GM12878 (cell line): ENCODE measurements at regions not wholly inside any gene's neighbourhood (a gene's known extent, or its start where the extent isn't known, plus 50 kb on each side); places are given as distances from the start of the nearest gene placed in this dataset.
A peak's percentile ranks its signal among the peaks of the same experiment; 100 is the strongest.

Experiments used
- ATAC-seq: fragments of 200-7000 bp; cut with Tn5 transposase; 3 replicates; pipeline ENCODE4 v1.9.1; 2020; ENCODE audit warnings: mild to moderate bottlenecking, moderate library complexity
- BruUV-seq: library from RNA; stranded (reverse); fragments of 400-500 nt; replicated peaks from 2 replicates; lab custom pipeline; 2021; lab: Mats Ljungman, UMichigan
- CTCF ChIA-PET: fragments of 300-600 bp; sonication (Branson Sonifier 250); formaldehyde crosslinking; extraction: SDS; loops from one replicate; lab custom pipeline; 2021; ENCODE audit warnings: inconsistent platforms; lab: Yijun Ruan, JAX
- POLR2A ChIA-PET: fragments of 350-600 bp; formaldehyde crosslinking; extraction: SDS; loops from one replicate; lab custom pipeline; 2021; ENCODE audit warnings: inconsistent platforms; lab: Charles Lee
- RAD21 ChIA-PET: fragments of 300-600 bp; sonication (Branson Sonifier 250); formaldehyde crosslinking; loops from one replicate; lab custom pipeline; 2023; ENCODE audit warnings: antibody characterized with exemption; ENCODE audit not compliant: unreplicated experiment; lab: Charles Lee
- SMC1A ChIA-PET: fragments of 300-600 bp; sonication (Branson Sonifier 250); formaldehyde crosslinking; loops from one replicate; lab custom pipeline; 2023; ENCODE audit not compliant: unreplicated experiment, uncharacterized antibody; lab: Charles Lee
- DNase-seq: peaks from one replicate; pipeline ENCODE4 v3.0.0-alpha.2; 2011; ENCODE audit warnings: low read depth, low spot score
- FAIRE-seq: peaks from 3 replicates; lab custom pipeline; 2011; peaks lifted over from hg19 to GRCh38; lab: Jason Lieb, UNC
- H2AFZ ChIP-seq: 2 replicates; pipeline ENCODE4 v1.6.0; 2011; ENCODE audit warnings: low read depth, low read length, control low read depth; ENCODE audit not compliant: control insufficient read depth
- H3K27ac ChIP-seq: 2 replicates; pipeline ENCODE4 v1.5.1; 2011; ENCODE audit warnings: control low read depth; ENCODE audit not compliant: control insufficient read depth, insufficient read depth
- H3K27me3 ChIP-seq, 2 experiments: replicated peaks in 1 of 2; 2 replicates each; pipeline versions ENCODE4 v1.6.0 to v1.6.1; 2011; ENCODE audit warnings: low read length in 1 of 2; ENCODE audit not compliant: control insufficient read depth in 2 of 2, insufficient read depth in 2 of 2
- H3K36me3 ChIP-seq, 2 experiments: 2 replicates each; pipeline ENCODE4 v1.5.1; 2011; ENCODE audit warnings: low read length in 1 of 2; ENCODE audit not compliant: control insufficient read depth in 2 of 2, insufficient read depth in 2 of 2
- H3K4me1 ChIP-seq: 2 replicates; pipeline ENCODE4 v1.6.1; 2011; ENCODE audit warnings: mild to moderate bottlenecking, low read length, moderate library complexity, mixed read lengths; ENCODE audit not compliant: control insufficient read depth, insufficient read depth
- H3K4me2 ChIP-seq: 2 replicates; pipeline ENCODE4 v1.6.0; 2011; ENCODE audit warnings: control low read depth; ENCODE audit not compliant: control insufficient read depth, insufficient read depth
- H3K4me3 ChIP-seq: fragments of 200-600 bp; sonication (generic); 2 replicates; pipeline ENCODE4 v1.5.1; 2016
- H3K79me2 ChIP-seq: 2 replicates; pipeline ENCODE4 v1.6.0; 2011; ENCODE audit warnings: low read length; ENCODE audit not compliant: control insufficient read depth, insufficient read depth
- H3K9ac ChIP-seq: 2 replicates; pipeline ENCODE4 v1.8.0; 2011; ENCODE audit warnings: low read length, control low read depth, mixed read lengths; ENCODE audit not compliant: control insufficient read depth, insufficient read depth
- H3K9me3 ChIP-seq: replicated peaks from 3 replicates; pipeline ENCODE4 v1.5.1; 2011; ENCODE audit warnings: mild to moderate bottlenecking, low read length; ENCODE audit not compliant: control insufficient read depth, insufficient read depth
- H4K20me1 ChIP-seq: 2 replicates; pipeline ENCODE4 v1.6.0; 2011; ENCODE audit not compliant: control insufficient read depth, insufficient read depth
- EED ChIP-seq: sonication (generic); IDR thresholded peaks from 2 replicates; pipeline ENCODE4 v1.6.1; 2016; ENCODE audit warnings: antibody characterized with exemption, low read depth
- IKZF1 ChIP-seq: fragments of 450-650 bp; conservative IDR thresholded peaks from 2 replicates; pipeline ENCODE4 v1.6.1; 2017; ENCODE audit warnings: antibody characterized with exemption, mild to moderate bottlenecking
- IKZF2 ChIP-seq, 2 experiments: fragments of 450-650 bp; IDR thresholded peaks; 2 replicates each; pipeline ENCODE4 v1.6.1; 2017; ENCODE audit warnings: mild to moderate bottlenecking in 2 of 2, moderate library complexity in 2 of 2
- RUNX3 ChIP-seq: IDR thresholded peaks from 2 replicates; pipeline ENCODE4 v1.6.1; 2012; ENCODE audit warnings: low read length, inconsistent platforms
- WGBS: methylation state at CpG from one replicate; pipeline ENCODE4 v1.1.6; 2016; ENCODE audit warnings: low lambda C conversion rate; ENCODE audit not compliant: insufficient replicate concordance, insufficient coverage; ENCODE audit errors: missing lambda C conversion rate; 5-methylcytosine and 5-hydroxymethylcytosine counted together
- in situ Hi-C: fragments of 300-500 bp; cut with MboI; formaldehyde crosslinking; loops from 9 replicates; pipeline ENCODE4 v1.14.3; 2018; ENCODE audit warnings: mixed read lengths
- intact Hi-C: fragments of 100-400 bp; cut with micrococcal nuclease; formaldehyde crosslinking; loops from one replicate; pipeline ENCODE4 v1.14.2; 2022; ENCODE audit not compliant: unreplicated experiment
- TF ChIP-seq, protein P1 (sequence below): fragments of 450-650 bp; IDR thresholded peaks from 2 replicates; pipeline ENCODE4 v1.6.1; 2016; ENCODE audit warnings: mild to moderate bottlenecking
- TF ChIP-seq, protein P2 (sequence below): fragments of 450-650 bp; IDR thresholded peaks from 2 replicates; pipeline ENCODE4 v1.6.1; 2017; ENCODE audit warnings: antibody characterized with exemption, mild to moderate bottlenecking, moderate library complexity

DNA sequence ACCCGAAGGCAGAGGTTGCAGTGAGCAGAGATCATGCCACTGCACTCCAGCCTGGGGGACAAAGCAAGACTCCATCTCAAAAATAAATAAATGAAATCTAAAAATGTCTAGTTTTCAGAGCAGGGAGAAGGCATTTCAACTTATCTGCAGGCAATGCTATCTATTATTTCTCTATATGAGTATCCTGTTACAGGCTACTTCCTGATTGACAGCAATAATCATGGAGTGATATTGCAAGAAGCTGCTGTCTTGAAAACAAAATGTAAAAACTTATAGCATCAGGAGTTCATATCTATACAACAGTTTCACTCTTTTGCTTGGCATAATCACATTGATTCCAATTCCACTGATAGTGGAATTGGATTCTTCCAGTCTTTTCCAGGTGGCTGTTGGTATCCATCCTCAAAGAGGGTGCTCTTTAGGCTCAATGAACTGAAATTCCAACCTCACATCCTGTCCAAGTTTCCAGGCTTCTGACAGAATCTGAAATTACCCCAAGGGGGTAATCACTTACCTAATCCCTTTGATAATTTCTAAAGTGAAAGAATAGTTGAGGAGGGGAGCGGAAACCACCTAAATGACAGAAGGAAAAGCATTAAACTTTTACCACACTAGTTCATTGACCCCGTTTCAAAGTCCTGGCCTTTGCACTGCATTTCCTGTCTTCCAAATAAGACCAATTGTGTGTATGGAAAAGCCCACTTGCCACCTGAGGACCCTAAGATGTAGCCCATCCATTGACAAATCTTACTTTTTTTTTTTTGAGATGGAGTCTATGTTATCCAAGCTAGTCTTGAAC, 107.6 kb downstream of the GLUL start:
- BruUV-seq: no TSS peak
- POLR2A ChIA-PET: interaction anchor here (0.6 kb wide), 1 partner anchor 37 kb away, joined by 3 read pairs; no protein-coding TSS in a partner anchor
- H3K4me1 ChIP-seq: no peaks in the 10 kb centered on the region
- WGBS: 35% methylated on average over 3 of the region's 3 CpGs
- intact Hi-C loops (no loop called here), in situ Hi-C loops (no loop called here)
- no peak overlapping the region for H2AFZ ChIP-seq
- FAIRE-seq (no peak), DNase-seq (no peak), ATAC-seq (peak; percentile 64)
- no peaks in the 10 kb centered on the region for H3K36me3 ChIP-seq
- H3K27me3 ChIP-seq: peaks cover 0 to 1% of the 10 kb centered on the region in 2 experiments; a peak in 1 of 4 replicates
- H3K4me3 ChIP-seq: no peak overlapping the region
- H3K9me3 ChIP-seq: no peaks in the 10 kb centered on the region
- SMC1A ChIA-PET: interaction anchor here (0.8 kb wide), 1 partner anchor 9 kb away, joined by 3 read pairs; no protein-coding TSS in a partner anchor
- H3K9ac ChIP-seq: no peak overlapping the region
- no peak overlapping the region for H3K27ac ChIP-seq
- TF ChIP-seq, protein P1, sequence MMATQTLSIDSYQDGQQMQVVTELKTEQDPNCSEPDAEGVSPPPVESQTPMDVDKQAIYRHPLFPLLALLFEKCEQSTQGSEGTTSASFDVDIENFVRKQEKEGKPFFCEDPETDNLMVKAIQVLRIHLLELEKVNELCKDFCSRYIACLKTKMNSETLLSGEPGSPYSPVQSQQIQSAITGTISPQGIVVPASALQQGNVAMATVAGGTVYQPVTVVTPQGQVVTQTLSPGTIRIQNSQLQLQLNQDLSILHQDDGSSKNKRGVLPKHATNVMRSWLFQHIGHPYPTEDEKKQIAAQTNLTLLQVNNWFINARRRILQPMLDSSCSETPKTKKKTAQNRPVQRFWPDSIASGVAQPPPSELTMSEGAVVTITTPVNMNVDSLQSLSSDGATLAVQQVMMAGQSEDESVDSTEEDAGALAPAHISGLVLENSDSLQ: peak; percentile 32; the same call in 1 of the 2 replicates
- TF ChIP-seq RUNX3 (0 out of 2 replicates have a peak, but pooled peaks have one; percentile 16), IKZF1 (peak; percentile 47), EED (0 out of 2 replicates have a peak, but pooled peaks have one; percentile 25), IKZF2 (IDR thresholded peaks at IDR 0.05) (0 out of 4 replicates have a peak, but pooled peaks have one; percentile 9 to 11)
- TF ChIP-seq, protein P2, sequence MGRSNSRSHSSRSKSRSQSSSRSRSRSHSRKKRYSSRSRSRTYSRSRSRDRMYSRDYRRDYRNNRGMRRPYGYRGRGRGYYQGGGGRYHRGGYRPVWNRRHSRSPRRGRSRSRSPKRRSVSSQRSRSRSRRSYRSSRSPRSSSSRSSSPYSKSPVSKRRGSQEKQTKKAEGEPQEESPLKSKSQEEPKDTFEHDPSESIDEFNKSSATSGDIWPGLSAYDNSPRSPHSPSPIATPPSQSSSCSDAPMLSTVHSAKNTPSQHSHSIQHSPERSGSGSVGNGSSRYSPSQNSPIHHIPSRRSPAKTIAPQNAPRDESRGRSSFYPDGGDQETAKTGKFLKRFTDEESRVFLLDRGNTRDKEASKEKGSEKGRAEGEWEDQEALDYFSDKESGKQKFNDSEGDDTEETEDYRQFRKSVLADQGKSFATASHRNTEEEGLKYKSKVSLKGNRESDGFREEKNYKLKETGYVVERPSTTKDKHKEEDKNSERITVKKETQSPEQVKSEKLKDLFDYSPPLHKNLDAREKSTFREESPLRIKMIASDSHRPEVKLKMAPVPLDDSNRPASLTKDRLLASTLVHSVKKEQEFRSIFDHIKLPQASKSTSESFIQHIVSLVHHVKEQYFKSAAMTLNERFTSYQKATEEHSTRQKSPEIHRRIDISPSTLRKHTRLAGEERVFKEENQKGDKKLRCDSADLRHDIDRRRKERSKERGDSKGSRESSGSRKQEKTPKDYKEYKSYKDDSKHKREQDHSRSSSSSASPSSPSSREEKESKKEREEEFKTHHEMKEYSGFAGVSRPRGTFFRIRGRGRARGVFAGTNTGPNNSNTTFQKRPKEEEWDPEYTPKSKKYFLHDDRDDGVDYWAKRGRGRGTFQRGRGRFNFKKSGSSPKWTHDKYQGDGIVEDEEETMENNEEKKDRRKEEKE: no peak
- H3K79me2 ChIP-seq: no peaks in the 10 kb centered on the region
- H4K20me1 ChIP-seq: no peaks in the 10 kb centered on the region
- CTCF ChIA-PET: interaction anchor here (1.1 to 1.2 kb wide), 2 partner anchors 11 to 113 kb away, joined by 3 read pairs; no protein-coding TSS in a partner anchor
- H3K4me2 ChIP-seq: no peak overlapping the region
- RAD21 ChIA-PET: no interaction called here
